Hepatocyte (in vitro differentiated cells): ENCODE measurements at regions not wholly inside any gene's neighbourhood (a gene's known extent, or its start where the extent isn't known, plus 50 kb on each side); places are given as distances from the start of the nearest gene placed in this dataset.

Experiments
- DNase-seq: peaks from one replicate; pipeline ENCODE4 v3.0.0-alpha.2; 2016; ENCODE audit warnings: low spot score
- H2AFZ ChIP-seq: fragments of 200-600 bp; sonication (generic); 2 replicates; pipeline ENCODE4 v1.6.0; 2016; ENCODE audit warnings: antibody characterized with exemption, mild to moderate bottlenecking
- H3K27ac ChIP-seq: fragments of 200-600 bp; sonication (generic); 2 replicates; pipeline ENCODE4 v1.5.1; 2016; ENCODE audit warnings: mild to moderate bottlenecking
- H3K27me3 ChIP-seq: fragments of 200-600 bp; sonication (generic); 2 replicates; pipeline ENCODE4 v1.6.1; 2016
- H3K36me3 ChIP-seq: fragments of 200-600 bp; sonication (generic); replicated peaks from 2 replicates; pipeline ENCODE4 v1.5.1; 2016; ENCODE audit warnings: low read depth; ENCODE audit not compliant: insufficient read depth
- H3K4me1 ChIP-seq: fragments of 200-600 bp; sonication (generic); 2 replicates; pipeline ENCODE4 v1.5.1; 2016; ENCODE audit warnings: mild to moderate bottlenecking, moderate library complexity; ENCODE audit not compliant: insufficient read depth
- H3K4me2 ChIP-seq: fragments of 200-600 bp; sonication (generic); 2 replicates; pipeline ENCODE4 v1.6.0; 2016
- H3K4me3 ChIP-seq: fragments of 200-600 bp; sonication (generic); 2 replicates; pipeline ENCODE4 v1.5.1; 2016; ENCODE audit warnings: mild to moderate bottlenecking
- H3K79me2 ChIP-seq: fragments of 200-600 bp; sonication (generic); 2 replicates; pipeline ENCODE4 v1.6.0; 2017; ENCODE audit warnings: mild to moderate bottlenecking
- H3K9me2 ChIP-seq: fragments of 200-600 bp; sonication (generic); replicated peaks from 2 replicates; pipeline ENCODE4 v1.6.0; 2017; ENCODE audit warnings: mild to moderate bottlenecking; ENCODE audit not compliant: insufficient read depth
- H3K9me3 ChIP-seq: fragments of 200-600 bp; sonication (generic); 2 replicates; pipeline ENCODE4 v1.5.1; 2016; ENCODE audit warnings: low read depth, mild to moderate bottlenecking
- H4K20me1 ChIP-seq: fragments of 200-600 bp; sonication (generic); 2 replicates; pipeline ENCODE4 v1.6.0; 2016; ENCODE audit warnings: mild to moderate bottlenecking; ENCODE audit not compliant: insufficient read depth, poor library complexity, severe bottlenecking
- EZH2 ChIP-seq: fragments of 200-600 bp; sonication (generic); IDR thresholded peaks from 2 replicates; pipeline ENCODE4 v1.6.1; 2016; ENCODE audit warnings: antibody characterized with exemption, mild to moderate bottlenecking, borderline replicate concordance
- EZH2phosphoT487 ChIP-seq: fragments of 200-600 bp; sonication (generic); IDR thresholded peaks from one replicate; pipeline ENCODE4 v1.6.1; 2018; ENCODE audit warnings: antibody characterized with exemption, mild to moderate bottlenecking, low read depth, moderate library complexity; ENCODE audit not compliant: unreplicated experiment, severe bottlenecking
- WGBS: methylation state at CpG from one replicate; pipeline ENCODE4 v1.1.6; 2016; ENCODE audit warnings: low lambda C conversion rate; ENCODE audit errors: missing lambda C conversion rate; 5-methylcytosine and 5-hydroxymethylcytosine counted together
- TF ChIP-seq, protein P1 (sequence below): fragments of 200-600 bp; sonication (generic); IDR thresholded peaks from 2 replicates; pipeline ENCODE4 v1.5.1; 2016; ENCODE audit warnings: antibody characterized with exemption, mild to moderate bottlenecking; ENCODE audit not compliant: poor library complexity

DNA sequence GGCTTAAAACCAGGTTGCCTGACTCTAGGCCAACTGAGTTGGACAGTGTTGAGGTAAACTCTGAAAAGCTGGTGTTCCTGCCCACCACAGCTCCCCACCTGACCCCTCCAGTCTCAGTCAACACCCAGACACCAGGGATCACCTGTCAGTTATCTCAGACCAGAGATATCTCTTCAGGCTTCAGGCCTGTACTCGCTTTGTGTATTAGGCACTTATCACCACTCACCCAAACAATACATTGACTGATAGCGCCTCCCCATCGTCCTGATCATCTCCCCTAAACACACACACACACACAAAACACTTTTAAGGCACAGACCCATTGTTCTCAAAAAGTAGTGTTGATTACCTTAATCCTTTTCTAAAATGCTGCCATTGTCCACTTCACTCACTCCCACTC is 111.5 kb downstream of the PLCE1 start:
- WGBS: 58% methylated on average over 3 of the region's 3 CpGs
- no peaks in the 10 kb centered on the region for H4K20me1 ChIP-seq

DNA sequence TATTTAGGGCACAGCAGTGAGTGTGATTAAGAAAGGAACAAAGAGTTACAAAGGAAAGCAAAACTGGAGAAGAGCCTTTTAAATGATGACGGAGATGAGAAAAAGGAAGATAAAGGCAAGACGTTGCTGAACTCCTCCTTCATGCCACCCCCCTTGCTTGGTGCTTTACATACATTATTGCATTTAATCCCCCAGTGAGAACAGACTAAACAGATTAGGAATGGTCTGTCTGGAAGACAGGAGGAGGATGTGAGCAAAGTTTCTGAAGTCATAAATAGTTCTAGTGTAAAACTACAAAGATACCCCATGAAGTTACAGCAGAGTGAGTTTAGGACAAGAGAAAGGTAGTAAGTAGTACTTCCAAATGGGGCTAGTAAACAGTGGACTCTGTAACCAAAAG is 113.5 kb downstream of the PLCE1 start:
- TF ChIP-seq EZH2 (no peak), EZH2phosphoT487 (no peak)
- TF ChIP-seq, protein P1, sequence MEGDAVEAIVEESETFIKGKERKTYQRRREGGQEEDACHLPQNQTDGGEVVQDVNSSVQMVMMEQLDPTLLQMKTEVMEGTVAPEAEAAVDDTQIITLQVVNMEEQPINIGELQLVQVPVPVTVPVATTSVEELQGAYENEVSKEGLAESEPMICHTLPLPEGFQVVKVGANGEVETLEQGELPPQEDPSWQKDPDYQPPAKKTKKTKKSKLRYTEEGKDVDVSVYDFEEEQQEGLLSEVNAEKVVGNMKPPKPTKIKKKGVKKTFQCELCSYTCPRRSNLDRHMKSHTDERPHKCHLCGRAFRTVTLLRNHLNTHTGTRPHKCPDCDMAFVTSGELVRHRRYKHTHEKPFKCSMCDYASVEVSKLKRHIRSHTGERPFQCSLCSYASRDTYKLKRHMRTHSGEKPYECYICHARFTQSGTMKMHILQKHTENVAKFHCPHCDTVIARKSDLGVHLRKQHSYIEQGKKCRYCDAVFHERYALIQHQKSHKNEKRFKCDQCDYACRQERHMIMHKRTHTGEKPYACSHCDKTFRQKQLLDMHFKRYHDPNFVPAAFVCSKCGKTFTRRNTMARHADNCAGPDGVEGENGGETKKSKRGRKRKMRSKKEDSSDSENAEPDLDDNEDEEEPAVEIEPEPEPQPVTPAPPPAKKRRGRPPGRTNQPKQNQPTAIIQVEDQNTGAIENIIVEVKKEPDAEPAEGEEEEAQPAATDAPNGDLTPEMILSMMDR: no peak
- Histone ChIP-seq H4K20me1 (no peaks in the 10 kb centered on the region), H3K79me2 (no peaks in the 10 kb centered on the region), H3K4me1 (no peaks in the 10 kb centered on the region), H3K9me3 (no peaks in the 10 kb centered on the region), H3K4me2 (no peak overlapping the region), H3K27ac (no peak overlapping the region), H3K9me2 (no peaks in the 10 kb centered on the region), H3K27me3 (no peaks in the 10 kb centered on the region), H3K4me3 (no peak overlapping the region), H2AFZ (no peak overlapping the region), H3K36me3 (no peaks in the 10 kb centered on the region)
- WGBS: 36% methylated on average over 2 of the region's 2 CpGs
- no peak for DNase-seq

More for the DNA sequence above, 111.5 kb downstream of the PLCE1 start:
- Histone ChIP-seq H3K27ac (no peak overlapping the region), H3K9me2 (no peaks in the 10 kb centered on the region), H3K4me3 (no peak overlapping the region), H3K4me1 (no peaks in the 10 kb centered on the region), H2AFZ (no peak overlapping the region), H3K79me2 (no peaks in the 10 kb centered on the region), H3K36me3 (no peaks in the 10 kb centered on the region), H3K4me2 (no peak overlapping the region), H3K9me3 (no peaks in the 10 kb centered on the region), H3K27me3 (no peaks in the 10 kb centered on the region)
- TF ChIP-seq EZH2 (no peak), EZH2phosphoT487 (no peak)
- TF ChIP-seq, protein P1: no peak
- no peak for DNase-seq

GRCh38 chr10:94108200-94108599 is 114.5 kb downstream of the PLCE1 start:
- no peak for DNase-seq
- Histone ChIP-seq H4K20me1 (no peaks in the 10 kb centered on the region), H3K9me3 (no peaks in the 10 kb centered on the region), H2AFZ (no peak overlapping the region), H3K27me3 (no peaks in the 10 kb centered on the region), H3K36me3 (no peaks in the 10 kb centered on the region), H3K4me3 (no peak overlapping the region), H3K4me1 (no peaks in the 10 kb centered on the region), H3K27ac (no peak overlapping the region), H3K9me2 (no peaks in the 10 kb centered on the region), H3K79me2 (no peaks in the 10 kb centered on the region), H3K4me2 (no peak overlapping the region)
- TF ChIP-seq, protein P1: no peak
- no peak for TF ChIP-seq EZH2
- no peak for TF ChIP-seq EZH2phosphoT487
- WGBS: 79% methylated on average over 2 of the region's 2 CpGs

- Histone ChIP-seq H4K20me1 (no peaks in the 10 kb centered on the region), H3K27ac (no peak overlapping the region), H3K36me3 (no peaks in the 10 kb centered on the region), H3K27me3 (no peaks in the 10 kb centered on the region), H2AFZ (no peak overlapping the region), H3K9me3 (no peaks in the 10 kb centered on the region), H3K4me1 (no peaks in the 10 kb centered on the region), H3K4me2 (no peak overlapping the region), H3K79me2 (no peaks in the 10 kb centered on the region), H3K4me3 (no peak overlapping the region), H3K9me2 (no peaks in the 10 kb centered on the region)
- no peak for DNase-seq
- TF ChIP-seq, protein P1: no peak
- TF ChIP-seq EZH2: no peak
- no peak for TF ChIP-seq EZH2phosphoT487
- WGBS: 69% methylated on average over 2 of the region's 2 CpGs
Observed at GRCh38 chr10:94111367-94111766, 117.6 kb downstream of the PLCE1 start.
